ELF-1 (cell line): ENCODE measurements at regions not wholly inside any gene's neighbourhood (a gene's known extent, or its start where the extent isn't known, plus 50 kb on each side); places are given as distances from the start of the nearest gene placed in this dataset.
A peak's percentile ranks its signal among the peaks of the same experiment; 100 is the strongest.

Experiments used
- DNase-seq: peaks from one replicate; pipeline ENCODE4 v3.0.0-alpha.2; 2016; ENCODE audit warnings: low read depth, low spot score

DNA sequence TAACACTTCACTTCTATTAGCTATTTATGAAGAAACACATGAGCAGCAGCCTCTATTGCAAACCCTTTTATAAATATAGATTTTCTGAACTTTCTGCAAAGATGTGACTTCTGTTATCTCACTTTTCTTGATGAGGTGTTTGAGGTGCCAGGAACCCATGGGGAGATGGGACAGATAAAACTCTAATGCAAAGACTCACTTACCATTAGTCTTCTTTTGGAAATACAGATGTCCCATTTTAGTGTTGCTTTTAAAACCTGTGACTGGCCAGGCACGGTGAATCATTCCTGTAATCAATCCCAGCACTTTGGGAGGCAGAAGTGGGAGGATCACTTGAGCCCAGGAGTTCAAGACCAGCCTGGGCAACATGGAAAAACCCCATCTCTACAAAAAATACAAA, 171.3 kb upstream of the GAS1 start:
- DNase-seq, result no peak

DNA sequence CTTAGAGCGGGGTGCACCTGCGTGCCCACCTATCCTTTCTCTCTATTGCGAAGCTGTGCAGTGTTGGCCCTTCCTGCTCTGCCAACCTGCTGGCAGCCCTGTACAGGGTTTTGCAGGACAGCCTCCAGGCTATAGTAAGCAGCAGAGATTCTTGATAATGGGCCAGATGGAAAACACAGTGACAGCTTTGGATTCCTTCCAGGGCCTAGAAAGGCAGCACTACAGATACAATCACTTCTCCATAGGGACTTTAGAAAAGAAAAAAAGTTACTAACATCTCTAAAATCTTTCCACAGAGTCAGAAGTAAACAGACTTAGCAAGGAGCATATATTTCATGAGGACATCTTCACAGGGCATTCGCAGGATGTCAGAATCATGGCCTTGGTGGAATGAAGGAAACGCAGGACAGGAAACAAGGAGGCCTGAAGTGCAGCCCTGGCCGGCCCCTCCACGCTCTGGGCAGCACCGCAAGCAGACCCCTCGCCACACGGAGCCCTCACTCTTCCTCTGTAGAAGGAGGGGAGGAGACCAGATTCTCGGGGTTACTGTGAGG, 172.1 kb upstream of the GAS1 start:
- no peak for DNase-seq

DNA sequence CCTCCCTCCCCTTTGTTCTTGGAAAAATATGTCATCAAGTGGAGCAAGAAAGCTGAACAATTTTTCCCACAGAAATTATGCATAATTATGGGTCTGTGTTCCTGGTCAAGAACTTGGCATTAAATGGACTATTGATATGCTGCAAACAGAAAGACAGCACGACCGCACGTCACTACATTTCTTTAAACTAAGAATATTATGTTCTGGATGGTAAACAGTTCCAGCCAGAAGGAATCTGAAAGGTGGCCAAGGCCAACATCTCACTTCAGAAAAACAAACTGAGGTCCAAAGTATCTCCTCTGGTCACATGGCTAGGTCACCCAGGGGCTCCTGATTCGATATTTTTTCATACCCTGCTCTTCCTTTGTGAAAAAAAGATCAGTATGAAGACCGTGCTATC, 173.3 kb upstream of the GAS1 start:
- no peak for DNase-seq

DNA sequence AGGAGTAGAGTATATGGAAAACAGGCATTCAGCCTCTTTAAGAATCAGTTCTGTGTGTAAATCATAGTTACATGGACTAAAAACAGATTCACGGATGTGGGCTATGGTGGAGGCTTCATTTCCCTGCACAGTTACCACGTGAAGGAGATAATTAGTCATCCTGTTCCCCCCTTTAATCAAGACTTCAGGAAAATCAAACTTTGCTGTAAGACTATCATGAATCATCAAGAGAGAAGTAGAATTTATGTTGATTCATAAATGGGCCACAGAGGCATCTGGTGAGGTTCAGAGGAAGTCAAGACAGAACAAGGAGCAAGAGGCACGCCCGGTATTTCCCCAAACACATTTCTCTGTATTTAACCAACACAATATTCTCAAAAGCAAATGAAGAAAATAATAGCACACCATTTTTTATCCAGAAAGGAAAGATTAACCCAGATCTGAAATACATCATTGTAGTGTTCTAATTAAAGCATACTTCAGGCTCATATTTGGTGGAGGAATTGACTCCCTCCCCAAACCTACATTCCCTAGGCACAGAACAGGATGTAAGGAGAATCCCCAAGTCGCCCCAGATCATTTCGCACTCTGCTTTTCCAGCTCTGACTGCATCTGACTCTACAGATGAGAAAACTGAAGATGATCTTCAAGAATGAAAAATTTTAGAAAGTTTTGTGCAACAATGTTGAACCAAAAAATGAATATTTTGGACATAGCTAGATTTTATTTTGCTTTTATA, 175.8 kb upstream of the GAS1 start:
- DNase-seq, result no peak

DNA sequence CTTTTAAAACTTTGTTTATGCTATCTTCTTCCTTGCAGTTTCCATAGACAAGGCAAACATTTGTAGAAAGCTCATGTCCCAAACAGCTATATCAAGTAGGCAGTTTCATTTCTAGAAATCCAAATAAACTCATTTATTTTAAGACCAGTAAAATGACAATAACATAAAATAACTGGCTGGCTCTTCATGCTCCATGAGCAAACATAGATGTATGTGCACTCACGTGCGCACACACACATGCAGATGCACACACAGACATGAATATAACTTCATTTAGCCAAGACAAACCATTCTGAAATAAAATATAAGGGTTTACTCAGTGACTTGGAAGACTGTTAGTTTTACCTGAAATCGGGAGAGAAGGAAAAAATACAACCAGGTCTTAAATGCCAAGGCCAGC, 176.5 kb upstream of the GAS1 start:
- DNase-seq, result no peak

DNA sequence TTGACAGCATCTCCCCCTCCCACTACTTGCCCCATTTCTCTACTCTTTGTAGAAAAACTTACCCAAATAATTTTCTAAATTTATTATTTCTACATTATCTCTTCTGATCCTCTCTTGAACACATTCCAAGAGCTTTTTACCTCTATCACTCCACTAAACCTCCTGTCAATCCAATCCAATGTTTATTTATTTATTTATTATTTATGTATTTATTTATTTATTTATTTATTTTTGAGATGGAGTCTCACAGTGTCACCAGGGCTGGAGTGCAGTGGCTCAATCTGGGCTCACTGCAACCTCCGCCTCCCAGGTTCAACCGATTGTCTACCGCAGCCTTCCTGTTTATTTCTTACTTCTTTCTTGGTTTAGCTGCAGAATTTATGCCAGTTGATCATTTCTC, 178.5 kb upstream of the GAS1 start:
- DNase-seq, result no peak

DNA sequence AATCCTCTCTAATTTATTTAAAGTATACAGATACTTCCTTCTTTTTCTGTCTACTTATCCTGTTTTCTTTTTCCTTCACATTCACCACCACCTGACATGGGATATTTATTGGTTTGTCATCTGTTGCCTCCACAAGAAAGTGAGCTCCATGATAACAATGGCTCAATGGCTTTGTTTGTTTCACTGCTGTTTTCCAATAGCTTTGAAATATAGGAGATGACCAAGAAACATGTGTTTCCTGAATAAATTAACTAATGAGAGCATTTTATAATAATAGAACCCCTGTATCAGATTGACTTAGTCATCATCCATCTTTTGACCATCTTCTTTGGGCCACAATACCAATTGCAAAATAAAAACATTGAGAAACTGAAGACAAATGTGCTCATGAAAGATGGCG, 180.2 kb upstream of the GAS1 start:
- no peak for DNase-seq

DNA sequence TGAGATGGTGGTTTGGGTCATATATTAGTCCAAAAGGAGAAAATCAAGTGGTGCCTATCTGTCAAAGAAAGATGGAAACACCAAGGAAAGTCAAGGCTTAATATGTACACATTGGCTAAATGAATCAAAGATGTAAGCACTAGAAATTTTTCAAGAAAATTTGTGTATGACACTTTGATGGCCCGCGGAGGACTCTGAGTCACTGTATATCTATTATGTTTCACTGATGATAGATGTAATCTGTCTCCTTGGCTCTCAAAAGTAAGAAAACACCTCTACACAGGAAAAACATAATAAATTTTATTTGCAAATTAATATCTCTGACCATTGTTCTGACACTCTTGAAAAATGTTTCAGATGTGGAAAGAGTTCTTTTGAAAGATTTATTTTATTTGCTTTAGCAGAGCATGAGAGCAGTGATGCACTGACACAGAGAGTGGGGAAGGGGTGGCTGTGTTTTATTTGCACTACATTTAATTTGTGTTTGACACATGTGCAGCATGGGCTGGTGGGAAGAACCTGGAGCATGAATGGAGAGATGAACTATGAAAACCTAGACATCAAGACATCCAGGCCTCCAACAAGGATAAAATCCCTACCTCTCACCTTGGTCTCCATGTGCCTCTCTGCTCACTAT, 180.8 kb upstream of the GAS1 start:
- DNase-seq, result no peak

DNA sequence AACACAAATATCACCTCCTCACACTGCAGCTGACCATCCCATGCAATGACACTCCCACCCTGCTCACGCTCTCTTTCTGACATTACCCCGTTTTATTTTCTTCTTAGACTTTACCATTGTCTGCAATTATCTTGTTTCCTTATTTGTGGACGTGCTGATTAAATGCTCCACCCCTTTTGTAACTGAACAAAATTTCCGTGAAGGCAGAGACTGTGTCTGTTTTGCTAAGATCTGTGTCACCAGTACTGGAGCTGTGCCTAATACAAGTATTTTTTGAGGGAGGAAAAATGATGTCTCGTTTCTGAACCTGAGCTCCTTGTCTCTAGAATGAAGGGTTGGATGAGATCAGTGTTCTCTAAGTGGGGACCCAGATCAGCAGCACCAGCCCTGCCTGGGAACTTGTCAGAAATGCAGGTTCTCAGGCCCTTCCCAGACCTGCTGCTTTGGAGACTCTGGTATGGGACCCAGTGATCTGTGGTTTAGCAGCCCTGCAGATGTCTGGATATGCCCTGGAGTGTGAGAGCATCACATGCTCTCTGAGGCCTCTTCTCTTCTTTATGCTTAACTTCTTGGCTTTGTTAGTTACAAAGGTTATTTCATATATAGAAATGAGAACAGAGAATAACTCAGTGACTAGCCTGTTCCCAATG, 181.7 kb upstream of the GAS1 start:
- no peak for DNase-seq

DNA sequence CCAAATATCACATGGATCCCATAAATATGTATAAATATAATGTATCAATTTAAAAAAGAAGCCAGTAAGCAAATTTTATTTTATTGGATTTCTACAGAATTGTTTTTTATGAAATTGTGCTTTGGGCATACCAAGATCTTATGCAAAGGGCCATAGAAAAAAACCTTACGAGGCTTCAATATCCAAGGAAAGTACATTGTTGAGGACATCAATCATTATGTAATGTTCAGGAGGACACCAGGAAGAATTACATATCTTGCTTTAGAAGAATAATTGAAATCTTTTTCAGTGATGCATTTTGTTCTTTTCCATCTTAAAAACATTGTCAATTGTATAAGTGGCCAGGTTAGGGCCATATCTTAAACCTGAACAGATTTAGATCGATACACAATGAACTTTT, 187.8 kb upstream of the GAS1 start:
- no peak for DNase-seq

DNA sequence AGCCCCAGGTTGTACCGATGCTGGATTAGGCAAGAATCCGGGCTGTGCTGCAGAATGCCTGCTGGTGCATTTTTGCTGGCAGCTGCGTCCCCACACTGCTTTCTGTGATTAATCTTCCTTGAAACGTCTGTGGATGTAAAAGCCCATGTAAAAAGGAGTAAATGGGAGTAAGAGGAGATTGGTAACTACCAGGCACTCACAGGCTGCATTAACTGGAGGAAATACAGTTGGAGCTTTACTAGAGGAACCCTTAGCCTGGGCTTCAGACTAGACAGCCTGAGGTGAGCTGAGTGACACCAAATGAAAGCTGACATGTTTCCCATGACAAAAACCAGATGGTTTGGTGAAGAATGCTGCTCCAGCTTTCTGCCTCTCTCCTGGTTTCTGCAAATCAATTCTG, 190.4 kb upstream of the GAS1 start:
- peak; percentile 46 for DNase-seq

DNA sequence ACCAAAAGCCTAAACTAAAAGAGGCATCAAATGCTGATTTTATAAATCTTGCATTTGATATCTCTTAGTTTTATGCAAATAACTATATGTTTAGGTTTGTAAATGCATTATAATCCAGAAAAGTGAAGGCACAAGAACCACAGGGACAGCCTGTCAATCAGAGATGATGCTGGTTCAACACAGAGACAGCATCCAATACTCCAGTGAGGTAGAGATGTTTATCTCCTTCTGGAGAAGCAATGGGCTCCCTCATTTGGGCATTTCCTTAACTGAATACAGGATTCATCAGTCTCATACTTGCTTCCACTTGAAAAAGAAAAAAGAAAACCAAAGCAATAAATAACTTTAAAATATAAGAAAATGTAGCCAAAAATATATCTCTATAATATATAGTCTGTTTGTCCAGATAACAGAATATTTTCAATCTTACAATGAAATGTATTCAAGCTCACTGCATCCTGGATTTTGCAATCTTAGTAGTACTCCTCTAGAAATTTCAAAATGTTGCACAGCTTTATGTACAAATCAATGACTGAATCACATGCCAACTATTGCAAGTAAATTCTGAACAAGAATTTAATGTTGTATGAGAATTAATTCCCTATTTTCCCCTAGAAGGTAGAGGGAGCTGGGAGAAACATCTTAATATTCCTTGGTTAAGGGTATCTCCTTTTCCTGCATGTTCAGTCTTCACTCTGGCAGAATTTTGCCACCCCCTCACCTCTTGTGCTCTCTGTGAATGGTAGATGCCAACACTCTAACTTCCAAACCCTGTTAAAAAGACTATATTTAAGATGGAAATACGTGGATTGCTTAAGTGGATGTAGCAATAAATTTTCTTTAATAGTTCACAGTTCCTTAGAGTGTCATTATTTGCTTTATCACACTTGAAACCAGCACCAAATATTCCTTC, 191.1 kb upstream of the GAS1 start:
- no peak for DNase-seq

DNA sequence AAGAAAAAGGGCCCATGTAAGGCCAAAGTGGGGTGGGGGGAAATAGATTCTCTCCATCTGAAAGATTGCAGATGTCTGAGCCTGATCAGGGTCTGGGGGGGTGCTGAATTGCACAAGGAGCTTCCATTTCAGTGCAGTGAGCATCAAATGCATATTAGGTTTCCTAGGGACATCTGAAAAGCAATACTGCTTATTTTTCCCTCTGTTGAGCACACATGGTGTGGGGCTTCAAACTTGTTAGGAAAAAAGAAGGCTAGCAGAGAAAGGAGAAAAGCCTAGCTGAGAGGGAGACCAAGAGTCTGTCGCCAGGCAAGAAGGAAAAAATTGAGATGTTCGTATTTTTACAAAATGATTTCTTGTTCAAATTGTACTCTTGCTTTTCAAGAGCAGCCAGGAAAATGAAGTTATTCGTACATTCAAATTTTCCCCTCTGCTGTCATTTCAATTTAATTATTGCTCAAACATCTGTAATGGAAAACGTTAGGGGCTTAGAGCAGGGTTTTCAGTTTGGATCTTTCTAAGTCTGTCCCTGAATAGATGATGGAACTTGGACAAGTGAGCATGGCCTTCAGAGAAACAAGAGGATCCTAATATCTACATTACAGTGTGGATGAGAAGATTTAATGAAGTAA, 191.9 kb upstream of the GAS1 start:
- DNase-seq, result no peak

DNA sequence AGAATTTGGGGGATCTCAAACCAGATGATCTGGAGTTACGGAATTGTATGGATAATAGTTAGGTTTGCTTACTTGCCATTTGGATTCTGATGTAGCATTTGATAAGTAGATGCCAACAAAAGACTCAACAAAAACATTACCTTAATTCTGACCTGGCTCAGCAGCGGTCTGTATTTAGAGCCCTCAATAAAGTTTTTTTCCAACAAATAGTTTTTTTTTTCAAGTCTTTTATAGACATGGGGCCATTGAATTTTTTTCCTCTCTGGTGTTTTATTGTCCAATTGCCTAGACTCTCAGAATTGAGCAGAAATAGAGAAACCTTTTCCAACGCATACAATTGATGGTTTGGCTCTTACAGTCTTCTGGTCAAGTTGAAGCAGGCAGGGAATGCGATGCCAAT, 192.8 kb upstream of the GAS1 start:
- no peak for DNase-seq

DNA sequence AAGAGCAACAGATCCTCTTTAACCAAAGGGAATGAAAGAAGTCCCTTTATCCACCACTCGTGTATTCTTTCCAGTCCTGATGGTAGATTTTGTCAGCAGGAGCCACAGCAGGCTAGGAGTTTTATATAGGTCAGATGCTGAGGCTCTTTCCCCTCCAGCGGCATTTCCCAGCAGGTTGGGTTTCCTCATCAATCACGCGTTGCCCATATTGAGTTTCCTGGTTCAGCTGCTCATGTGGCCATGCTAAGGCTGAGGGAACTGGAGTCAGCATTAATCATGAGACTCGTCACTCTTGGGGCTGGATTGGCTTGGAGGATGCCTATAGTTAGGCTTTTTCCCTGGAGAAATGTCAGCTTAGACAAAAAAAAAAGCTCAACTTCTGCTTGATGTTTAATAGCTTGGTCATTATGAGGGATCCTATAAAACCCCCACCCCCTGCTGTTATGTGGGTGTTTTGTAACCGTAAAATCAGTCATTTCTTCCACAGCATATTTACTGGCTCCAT, 193.4 kb upstream of the GAS1 start:
- peak; percentile 72 for DNase-seq

DNA sequence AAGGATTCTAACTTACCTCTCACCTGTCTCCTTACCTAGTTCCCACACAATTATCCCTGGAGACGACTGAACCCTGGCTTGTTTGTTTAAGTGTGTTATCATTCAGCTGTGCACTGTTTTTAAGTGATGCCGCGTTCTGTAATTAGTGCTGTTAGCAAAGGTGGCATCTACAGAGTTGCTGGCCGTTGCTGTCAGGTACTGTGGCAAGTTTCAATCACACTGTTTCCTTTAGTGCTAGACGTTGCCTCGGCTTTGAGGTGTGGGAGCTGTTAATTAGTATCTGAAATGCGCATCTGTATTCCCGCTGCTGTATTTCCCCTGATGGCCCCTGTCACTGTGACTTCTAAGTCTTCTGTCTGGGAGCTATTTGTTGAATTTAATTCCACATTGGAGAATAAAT, 193.8 kb upstream of the GAS1 start:
- peak; percentile 30 for DNase-seq

DNA sequence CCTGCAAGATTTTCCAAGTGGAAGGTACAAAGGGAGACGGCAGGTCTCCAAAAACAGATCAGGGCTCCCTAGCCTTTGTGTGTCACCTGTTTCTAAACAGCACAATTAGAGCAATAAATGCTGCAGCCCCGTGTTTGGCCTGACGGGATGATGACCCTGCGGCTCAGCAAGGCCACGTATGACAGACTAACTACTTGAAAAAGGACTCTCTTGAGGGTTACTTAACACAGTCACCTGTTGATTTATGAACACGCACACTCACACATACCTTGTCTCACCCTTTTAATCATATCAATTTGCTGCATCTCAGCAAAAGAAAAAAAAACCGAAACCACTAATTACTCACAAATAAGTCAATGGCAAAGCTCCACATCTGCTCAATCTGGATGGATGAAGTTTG, 199.6 kb upstream of the GAS1 start:
- DNase-seq, result no peak

DNA sequence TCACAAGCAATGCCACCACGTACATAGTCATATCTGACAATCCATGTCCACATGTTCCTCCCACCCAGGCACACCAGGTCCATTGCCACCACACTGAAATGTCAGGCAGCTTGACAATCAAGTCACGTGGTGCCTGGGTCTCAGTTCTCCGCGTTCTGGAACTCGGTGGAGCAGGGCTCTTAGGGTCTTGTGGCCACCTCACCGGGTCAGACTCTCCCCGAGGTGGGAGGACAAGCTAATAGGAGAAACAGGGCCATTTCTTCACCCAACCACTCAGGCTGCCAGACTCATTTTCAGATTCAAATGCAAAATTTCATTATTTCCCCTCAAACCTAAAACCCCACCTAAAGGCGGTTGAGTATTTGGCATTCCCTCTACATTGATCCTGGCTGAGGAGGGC, 200.5 kb upstream of the GAS1 start:
- no peak for DNase-seq

DNA sequence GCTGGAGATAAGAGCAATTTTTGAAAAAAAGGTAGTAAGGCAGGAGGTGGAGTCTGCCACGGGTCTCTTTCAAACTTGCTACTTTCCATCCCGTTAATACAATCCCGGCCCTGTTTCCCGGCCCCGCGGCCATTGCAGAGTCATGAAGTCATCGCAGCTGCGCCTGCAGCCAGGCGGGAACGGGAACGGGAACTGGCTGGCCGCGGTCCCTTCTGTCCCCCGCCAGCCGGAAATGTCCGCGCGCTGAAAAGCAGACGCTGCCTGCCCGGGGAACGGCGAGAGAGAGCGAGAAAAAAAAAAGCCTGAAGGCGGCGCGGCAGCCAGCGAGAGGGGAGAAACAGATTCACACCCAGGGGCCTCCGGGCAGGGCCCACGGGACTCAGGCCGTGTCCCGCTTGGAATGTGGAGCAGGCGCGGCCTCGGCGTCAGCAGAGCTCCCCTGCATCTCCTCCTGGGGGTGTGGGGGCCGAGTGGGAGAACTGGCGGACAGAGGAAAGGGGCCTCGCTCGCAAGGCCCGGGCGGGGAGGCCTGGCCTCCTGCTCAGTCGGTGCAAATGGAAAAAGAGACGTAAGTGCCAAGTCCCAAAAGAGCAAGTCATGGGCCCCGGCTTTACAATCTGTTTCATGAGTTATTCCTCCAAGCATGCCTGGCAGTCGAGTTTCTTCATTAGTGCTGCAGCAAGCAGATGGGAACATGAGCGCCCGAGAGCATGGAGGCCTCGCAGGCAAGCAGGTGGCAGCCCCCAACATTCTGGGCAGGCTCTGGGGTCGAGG, 201.2 kb upstream of the GAS1 start:
- peak; percentile 89 for DNase-seq

DNA sequence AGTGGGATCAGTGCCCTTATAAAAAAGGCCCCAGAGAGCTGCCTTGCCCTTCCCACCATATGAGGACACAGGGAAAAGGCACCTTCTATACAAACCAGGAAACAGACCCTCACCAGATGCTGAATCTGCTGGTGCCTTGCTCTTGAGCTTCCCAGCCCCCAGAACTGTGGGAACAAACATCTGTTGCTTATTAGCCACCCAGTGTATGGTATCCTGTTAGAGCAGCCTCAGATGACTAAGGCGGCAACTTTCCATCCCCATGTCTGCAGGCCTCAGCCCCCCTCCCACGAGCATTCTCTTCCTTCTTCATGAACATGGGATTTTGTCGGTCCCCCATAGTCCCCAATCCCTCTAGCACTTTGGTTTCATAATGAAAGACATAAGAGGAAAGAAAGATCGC, 202.5 kb upstream of the GAS1 start:
- DNase-seq, result no peak
